ENCODE measurements at regions not wholly inside any gene's neighbourhood (a gene's known extent, or its start where the extent isn't known, plus 50 kb on each side); places are given as distances from the start of the nearest gene placed in this dataset.
"Not testable (repeated sequence)": the region's sequence is repeated elsewhere in the genome, so short reads cannot be mapped to it uniquely, and the experiment has no call there.

- DNase-seq (ENCODE audit: low read depth in 2 of 2), result no peak
Measured at GRCh38 chr9:135173066-135173465, 85.6 kb downstream of the OLFM1 start.

GRCh38 chr9:135174248-135174647 is 86.8 kb downstream of the OLFM1 start:
- DNase-seq (ENCODE audit: low read depth in 2 of 2), result no peak

GRCh38 chr9:135174981-135175380 is 87.5 kb downstream of the OLFM1 start:
- DNase-seq (ENCODE audit: low read depth in 2 of 2), result no peak

GRCh38 chr9:135176284-135176683 is 88.8 kb downstream of the OLFM1 start:
- no peak for DNase-seq (ENCODE audit: low read depth in 2 of 2)

GRCh38 chr9:135177562-135177961 is 90.1 kb downstream of the OLFM1 start:
- not testable (repeated sequence) for DNase-seq (ENCODE audit: low read depth in 2 of 2)

GRCh38 chr9:135178498-135178897 is 91.0 kb downstream of the OLFM1 start:
- DNase-seq (ENCODE audit: low read depth in 2 of 2), result no peak

- no peak for DNase-seq (ENCODE audit: low read depth in 2 of 2)
Measured at GRCh38 chr9:135179041-135179440, 91.6 kb downstream of the OLFM1 start.

GRCh38 chr9:135179976-135180375 is 92.5 kb downstream of the OLFM1 start:
- no peak for DNase-seq (ENCODE audit: low read depth in 2 of 2)

- DNase-seq (ENCODE audit: low read depth in 2 of 2), result no peak
Measured at GRCh38 chr9:135180586-135180985, 93.1 kb downstream of the OLFM1 start.

- no peak for DNase-seq (ENCODE audit: low read depth in 2 of 2)
Measured at GRCh38 chr9:135181336-135181735, 93.9 kb downstream of the OLFM1 start.

GRCh38 chr9:135181841-135182240 is 94.4 kb downstream of the OLFM1 start:
- DNase-seq (ENCODE audit: low read depth in 2 of 2), result not testable (repeated sequence)

- no peak for DNase-seq (ENCODE audit: low read depth in 2 of 2)
Measured at GRCh38 chr9:135183069-135183468, 95.6 kb downstream of the OLFM1 start.

GRCh38 chr9:135183528-135184180 is 96.2 kb downstream of the OLFM1 start:
- DNase-seq (ENCODE audit: low read depth in 2 of 2), result no peak

GRCh38 chr9:135184181-135185053 is 96.9 kb downstream of the OLFM1 start:
- DNase-seq (ENCODE audit: low read depth in 2 of 2), result no peak

- DNase-seq (ENCODE audit: low read depth in 2 of 2), result no peak
Measured at GRCh38 chr9:135185060-135185459, 97.6 kb downstream of the OLFM1 start.

- DNase-seq (ENCODE audit: low read depth in 2 of 2), result no peak
Measured at GRCh38 chr9:135186248-135187164, 99.0 kb downstream of the OLFM1 start.

GRCh38 chr9:135187365-135187764 is 99.9 kb downstream of the OLFM1 start:
- DNase-seq (ENCODE audit: low read depth in 2 of 2), result no peak

- no peak for DNase-seq (ENCODE audit: low read depth in 2 of 2)
Measured at GRCh38 chr9:135188681-135189151, 101.2 kb downstream of the OLFM1 start.

GRCh38 chr9:135189497-135189896 is 102.0 kb downstream of the OLFM1 start:
- no peak for DNase-seq (ENCODE audit: low read depth in 2 of 2)

GRCh38 chr9:135190789-135191577 is 103.5 kb downstream of the OLFM1 start:
- no peak for DNase-seq (ENCODE audit: low read depth in 2 of 2)

- no peak for DNase-seq (ENCODE audit: low read depth in 2 of 2)
Measured at GRCh38 chr9:135192686-135193085, 105.2 kb downstream of the OLFM1 start.

Measured in activated CD8-positive, alpha-beta memory T cell treated with anti-CD3 and anti-CD28 coated beads for 4 hours (primary cell).